Chondrocyte (in vitro differentiated cells): ENCODE measurements at regions not wholly inside any gene's neighbourhood (a gene's known extent, or its start where the extent isn't known, plus 50 kb on each side); places are given as distances from the start of the nearest gene placed in this dataset.

ENCODE experiments used
- DNase-seq: peaks from one replicate; pipeline ENCODE4 v3.0.0; 2021; ENCODE audit warnings: mixed read lengths, low spot score
- H3K27ac Mint-ChIP-seq: one replicate; pipeline ENCODE4 v1.8.0; 2021; ENCODE audit warnings: mild to moderate bottlenecking, moderate library complexity, mixed read lengths; ENCODE audit not compliant: unreplicated experiment
- H3K27me3 Mint-ChIP-seq: 2 replicates; pipeline ENCODE4 v1.8.0; 2021; ENCODE audit warnings: low read depth, mixed read lengths
- H3K36me3 Mint-ChIP-seq: 2 replicates; pipeline ENCODE4 v1.8.0; 2021; ENCODE audit warnings: low read depth, mixed read lengths
- H3K4me1 Mint-ChIP-seq: 2 replicates; pipeline ENCODE4 v1.8.0; 2021; ENCODE audit warnings: low read depth, mild to moderate bottlenecking, mixed read lengths
- H3K4me3 Mint-ChIP-seq: one replicate; pipeline ENCODE4 v1.8.0; 2021; ENCODE audit warnings: mild to moderate bottlenecking, moderate library complexity, mixed read lengths; ENCODE audit not compliant: unreplicated experiment
- H3K9me3 Mint-ChIP-seq: 2 replicates; pipeline ENCODE4 v1.8.0; 2021; ENCODE audit warnings: low read depth, mixed read lengths
- TF ChIP-seq, protein P1 (sequence below): fragments of 200-600 bp; sonication (generic); IDR thresholded peaks from 2 replicates; pipeline ENCODE4 v1.5.0; 2021; ENCODE audit warnings: antibody characterized with exemption, mild to moderate bottlenecking, moderate library complexity

DNA sequence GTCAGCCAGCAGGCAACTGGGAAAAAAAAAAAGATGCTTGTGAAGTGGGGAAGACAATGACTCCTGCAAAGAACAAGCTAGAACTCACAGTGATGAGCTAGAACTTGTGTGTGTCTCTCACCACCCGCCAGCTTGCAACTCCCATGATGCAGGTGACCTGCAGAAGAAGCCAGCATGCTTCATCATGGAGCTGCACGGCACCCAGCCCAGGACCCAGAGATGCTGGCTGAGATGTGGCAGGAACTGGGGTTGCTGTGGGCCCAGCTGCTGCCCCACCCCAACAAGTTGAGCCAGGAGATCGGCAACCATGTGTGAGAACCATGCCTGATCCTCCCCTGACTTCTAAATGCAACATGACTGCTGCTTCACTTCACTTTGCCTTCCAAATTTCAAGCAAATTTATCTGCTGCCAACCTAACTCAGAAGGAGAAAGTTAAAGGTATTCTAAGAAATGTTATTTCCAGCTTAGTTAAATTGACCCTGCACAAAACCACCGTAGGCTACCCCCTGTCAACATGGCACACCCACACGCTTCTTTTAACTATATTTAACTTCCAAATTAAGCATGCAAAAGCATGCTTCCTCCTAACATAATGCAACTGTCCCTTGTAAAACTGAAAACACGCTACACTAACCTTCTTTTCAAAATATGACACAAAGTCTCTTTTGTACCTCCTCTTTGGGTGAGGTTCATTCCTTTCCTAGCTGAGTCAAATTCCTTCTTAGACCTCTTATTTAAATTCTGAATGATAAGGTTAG, 166.0 kb upstream of the IGSF21 start:
- Mint-ChIP-seq H3K4me3 (no peak overlapping the region), H3K4me1 (no peaks in the 10 kb centered on the region), H3K27ac (no peak overlapping the region), H3K36me3 (no peaks in the 10 kb centered on the region), H3K9me3 (no peaks in the 10 kb centered on the region), H3K27me3 (peaks cover 28% of the 10 kb centered on the region)
- TF ChIP-seq, protein P1, sequence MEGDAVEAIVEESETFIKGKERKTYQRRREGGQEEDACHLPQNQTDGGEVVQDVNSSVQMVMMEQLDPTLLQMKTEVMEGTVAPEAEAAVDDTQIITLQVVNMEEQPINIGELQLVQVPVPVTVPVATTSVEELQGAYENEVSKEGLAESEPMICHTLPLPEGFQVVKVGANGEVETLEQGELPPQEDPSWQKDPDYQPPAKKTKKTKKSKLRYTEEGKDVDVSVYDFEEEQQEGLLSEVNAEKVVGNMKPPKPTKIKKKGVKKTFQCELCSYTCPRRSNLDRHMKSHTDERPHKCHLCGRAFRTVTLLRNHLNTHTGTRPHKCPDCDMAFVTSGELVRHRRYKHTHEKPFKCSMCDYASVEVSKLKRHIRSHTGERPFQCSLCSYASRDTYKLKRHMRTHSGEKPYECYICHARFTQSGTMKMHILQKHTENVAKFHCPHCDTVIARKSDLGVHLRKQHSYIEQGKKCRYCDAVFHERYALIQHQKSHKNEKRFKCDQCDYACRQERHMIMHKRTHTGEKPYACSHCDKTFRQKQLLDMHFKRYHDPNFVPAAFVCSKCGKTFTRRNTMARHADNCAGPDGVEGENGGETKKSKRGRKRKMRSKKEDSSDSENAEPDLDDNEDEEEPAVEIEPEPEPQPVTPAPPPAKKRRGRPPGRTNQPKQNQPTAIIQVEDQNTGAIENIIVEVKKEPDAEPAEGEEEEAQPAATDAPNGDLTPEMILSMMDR = no peak
- no peak for DNase-seq

DNA sequence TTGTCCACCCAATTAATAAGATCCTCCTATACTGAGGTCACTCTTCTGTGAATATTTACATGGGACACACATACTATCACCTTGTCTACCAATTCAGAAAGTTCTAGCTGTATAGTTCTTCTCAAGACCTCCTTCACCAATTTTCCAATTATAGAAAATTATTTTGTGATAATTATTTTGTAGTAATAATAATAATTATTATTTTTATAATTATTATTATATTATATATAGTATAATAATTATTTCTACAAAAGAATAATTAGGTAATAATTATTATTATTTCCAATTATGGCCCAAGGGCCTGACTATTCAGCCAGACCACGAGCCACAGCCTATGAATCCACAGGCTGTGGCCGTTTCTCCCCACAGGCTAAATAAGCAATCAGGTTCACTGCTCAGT, 164.1 kb upstream of the IGSF21 start:
- H3K4me3 Mint-ChIP-seq = no peak overlapping the region
- no peaks in the 10 kb centered on the region for H3K36me3 Mint-ChIP-seq
- TF ChIP-seq, protein P1 = no peak
- peaks cover 22% of the 10 kb centered on the region for H3K27me3 Mint-ChIP-seq
- H3K4me1 Mint-ChIP-seq = no peaks in the 10 kb centered on the region
- DNase-seq = no peak
- no peaks in the 10 kb centered on the region for H3K9me3 Mint-ChIP-seq
- no peak overlapping the region for H3K27ac Mint-ChIP-seq

DNA sequence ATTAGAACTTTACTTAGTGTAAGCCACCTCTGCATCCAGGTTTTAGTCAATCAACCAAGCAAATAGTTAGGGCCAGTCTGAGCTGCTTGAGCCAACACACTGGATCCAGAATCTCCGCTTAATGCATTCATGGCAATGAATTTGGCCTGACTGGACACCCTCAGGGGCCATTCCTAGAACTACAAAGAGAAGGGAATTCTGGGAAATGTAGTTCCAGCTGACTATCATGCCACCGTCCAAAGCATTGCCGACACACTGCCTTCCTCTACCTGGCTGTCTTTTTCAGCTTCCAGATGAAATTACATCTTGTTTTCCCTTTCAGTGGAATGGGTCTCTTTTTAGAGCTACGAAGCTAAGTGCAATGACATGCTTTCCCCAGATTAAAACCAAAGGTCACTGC, 163.0 kb upstream of the IGSF21 start:
- TF ChIP-seq, protein P1 = no peak
- H3K36me3 Mint-ChIP-seq = no peaks in the 10 kb centered on the region
- H3K4me1 Mint-ChIP-seq = no peaks in the 10 kb centered on the region
- no peak for DNase-seq
- no peaks in the 10 kb centered on the region for H3K9me3 Mint-ChIP-seq
- peaks cover 23% of the 10 kb centered on the region for H3K27me3 Mint-ChIP-seq
- no peak overlapping the region for H3K4me3 Mint-ChIP-seq
- H3K27ac Mint-ChIP-seq = no peak overlapping the region

DNA sequence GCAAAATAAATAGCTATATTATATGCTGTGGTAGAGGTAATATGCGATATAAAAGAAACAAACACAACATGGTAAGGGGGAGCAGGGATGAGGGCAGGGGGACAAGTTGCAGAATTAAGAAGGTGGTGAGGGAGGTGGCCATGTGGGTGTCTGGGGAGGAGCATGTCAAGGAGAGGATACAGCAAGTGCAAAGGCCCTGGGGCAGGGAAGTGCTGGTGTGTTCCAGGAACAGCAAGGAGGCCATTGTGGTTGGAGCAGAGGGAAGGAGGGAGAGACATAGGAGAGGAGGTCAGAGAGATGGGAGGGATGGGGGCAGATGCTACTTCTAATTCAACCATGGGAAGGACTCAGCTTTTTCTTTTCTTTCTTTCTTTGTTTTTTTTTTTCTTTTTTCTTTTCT, 161.2 kb upstream of the IGSF21 start:
- Mint-ChIP-seq H3K9me3 (no peaks in the 10 kb centered on the region), H3K27ac (no peak overlapping the region), H3K27me3 (peaks cover 19% of the 10 kb centered on the region), H3K36me3 (no peaks in the 10 kb centered on the region), H3K4me1 (no peaks in the 10 kb centered on the region), H3K4me3 (no peak overlapping the region)
- TF ChIP-seq, protein P1 = no peak
- DNase-seq = no peak

- Mint-ChIP-seq H3K27me3 (peaks cover 30% of the 10 kb centered on the region), H3K4me3 (no peak overlapping the region), H3K4me1 (no peaks in the 10 kb centered on the region), H3K36me3 (no peaks in the 10 kb centered on the region), H3K27ac (no peak overlapping the region), H3K9me3 (no peaks in the 10 kb centered on the region)
- TF ChIP-seq, protein P1 = no peak
- no peak for DNase-seq
Measured at GRCh38 chr1:17948594-17948993, 159.0 kb upstream of the IGSF21 start.
